Thyroid gland (tissue), 4 donors: ENCODE measurements at regions not wholly inside any gene's neighbourhood (a gene's known extent, or its start where the extent isn't known, plus 50 kb on each side); places are given as distances from the start of the nearest gene placed in this dataset.
A peak's percentile ranks its signal among the peaks of the same experiment; 100 is the strongest.

ENCODE experiments used
- DNase-seq, 2 donors: peaks; one replicate each; pipeline ENCODE4 v3.0.0-alpha.2; 2019
- H3K27ac ChIP-seq, 3 donors: fragments of 200-600 bp; sonication (generic); 1 replicate in 2 of 3; 2 replicates in 1 of 3; pipeline ENCODE4 v1.5.1; 2016 to 2019; ENCODE audit warnings: mild to moderate bottlenecking in 1 of 3, moderate library complexity in 1 of 3
- H3K27me3 ChIP-seq: fragments of 200-600 bp; sonication (generic); one replicate; pipeline ENCODE4 v1.5.1; 2019
- H3K36me3 ChIP-seq, 2 donors: fragments of 200-600 bp; sonication (generic); one replicate each; pipeline ENCODE4 v1.5.1; 2016 to 2019
- H3K4me1 ChIP-seq, 2 donors: fragments of 200-600 bp; sonication (generic); one replicate each; pipeline ENCODE4 v1.5.1; 2017 to 2019
- H3K4me3 ChIP-seq, 3 donors: fragments of 200-600 bp; sonication (generic); replicated peaks in 1 of 3; 1 replicate in 2 of 3; 2 replicates in 1 of 3; pipeline ENCODE4 v1.5.1; 2016; ENCODE audit warnings: mild to moderate bottlenecking in 1 of 3
- H3K9me3 ChIP-seq: fragments of 200-600 bp; sonication (generic); one replicate; pipeline ENCODE4 v1.5.1; 2017
- CTCF ChIP-seq, 6 experiments: fragments of 200-600 bp in 3 of 6; fragments of 450-650 bp in 3 of 6; sonication (generic) in 3 of 6; IDR thresholded peaks; one replicate each; pipeline ENCODE4 v1.5.1; 2016 to 2019; ENCODE audit warnings: antibody characterized with exemption in 6 of 6, mild to moderate bottlenecking in 2 of 6, inconsistent platforms in 1 of 6, moderate library complexity in 1 of 6
- POLR2A ChIP-seq, 2 donors: fragments of 450-650 bp; IDR thresholded peaks; one replicate each; pipeline ENCODE4 v1.6.1; 2017; ENCODE audit warnings: antibody characterized with exemption in 2 of 2, mild to moderate bottlenecking in 2 of 2, moderate library complexity in 1 of 2
- WGBS, 2 donors: methylation state at CpG; one replicate each; pipeline ENCODE4 v1.1.5; 2017; 5-methylcytosine and 5-hydroxymethylcytosine counted together
- intact Hi-C: fragments of 100-400 bp; cut with DNase I; formaldehyde crosslinking; loops from one replicate; pipeline ENCODE4 v1.15.1; 2023

DNA sequence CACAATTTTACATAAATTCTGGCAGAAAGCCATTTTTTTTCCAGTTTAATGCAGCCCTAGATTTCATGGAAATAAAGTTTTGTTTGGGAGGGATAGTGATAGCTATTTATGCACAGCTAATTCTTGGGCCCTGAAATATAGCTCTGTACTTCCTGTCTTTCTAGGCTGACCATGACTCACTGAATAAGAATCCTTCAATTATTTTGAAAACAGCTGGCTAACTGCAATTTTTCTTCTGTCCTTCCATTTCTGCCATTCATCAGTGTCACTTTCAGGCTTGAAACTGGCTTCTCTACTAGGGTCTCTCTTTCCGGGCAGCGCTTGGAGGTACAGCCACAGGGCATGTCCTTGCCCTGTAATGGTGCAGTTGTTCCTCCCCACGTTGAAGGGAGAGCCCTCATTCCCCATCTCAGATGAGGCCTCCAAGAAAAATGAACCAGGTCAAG, 97.1 kb upstream of the TMEM178A start:
- WGBS, 2 donors, result 69 to 74% methylated on average over 3 of the region's 3 CpGs
- TF ChIP-seq CTCF (IDR thresholded peaks at IDR 0.05), result no peak
- no peak for TF ChIP-seq POLR2A (IDR thresholded peaks at IDR 0.05)
- H3K36me3 ChIP-seq, result no peaks in the 10 kb centered on the region
- H3K4me1 ChIP-seq, result peaks cover 22 to 25% of the 10 kb centered on the region in 2 donors
- intact Hi-C loops, result no loop called here
- H3K27ac ChIP-seq, result peak overlapping the region in 1 of 3 donors; percentile 49
- H3K27me3 ChIP-seq, result no peaks in the 10 kb centered on the region
- no peaks in the 10 kb centered on the region for H3K9me3 ChIP-seq
- no peak overlapping the region for H3K4me3 ChIP-seq
- no peak for DNase-seq

GRCh38 chr2:39570130-39570555, 95.6 kb upstream of the TMEM178A start:
- TF ChIP-seq CTCF (IDR thresholded peaks at IDR 0.05) (no peak), POLR2A (IDR thresholded peaks at IDR 0.05) (no peak)
- Histone ChIP-seq H3K27me3 (no peaks in the 10 kb centered on the region), H3K27ac (no peak overlapping the region), H3K9me3 (no peaks in the 10 kb centered on the region), H3K4me1 (peaks cover 22 to 25% of the 10 kb centered on the region in 2 donors), H3K36me3 (no peaks in the 10 kb centered on the region), H3K4me3 (no peak overlapping the region)
- DNase-seq, result no peak
- intact Hi-C loops, result no loop called here
- 91 to 94% methylated on average over 1 of the region's 1 CpG for WGBS, 2 donors

DNA sequence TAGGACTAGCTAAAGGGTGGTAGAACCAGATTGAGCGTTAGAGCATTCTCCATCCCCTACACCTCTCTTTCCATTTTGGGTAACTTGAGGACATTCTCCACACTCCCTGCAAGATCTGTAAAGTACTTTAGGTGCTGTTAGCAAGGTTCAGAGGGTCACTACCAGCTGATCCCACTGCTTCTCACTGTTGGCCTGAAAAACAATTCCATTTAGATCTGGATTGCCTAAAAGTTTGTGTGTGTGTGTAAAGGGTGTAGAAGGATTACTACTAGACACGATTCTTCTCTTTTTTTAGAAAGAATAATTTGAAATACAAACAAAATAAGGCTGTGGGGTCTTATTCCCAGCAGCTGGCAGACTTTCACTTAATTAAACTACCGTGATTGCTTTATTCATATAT, 95.1 kb upstream of the TMEM178A start:
- intact Hi-C loops, result no loop called here
- TF ChIP-seq POLR2A (IDR thresholded peaks at IDR 0.05) (no peak), CTCF (IDR thresholded peaks at IDR 0.05) (no peak)
- Histone ChIP-seq H3K27me3 (no peaks in the 10 kb centered on the region), H3K27ac (no peak overlapping the region), H3K4me3 (no peak overlapping the region), H3K36me3 (no peaks in the 10 kb centered on the region), H3K4me1 (peaks cover 22 to 25% of the 10 kb centered on the region in 2 donors), H3K9me3 (no peaks in the 10 kb centered on the region)
- DNase-seq, result no peak
- 81 to 83% methylated on average over 3 of the region's 3 CpGs for WGBS, 2 donors

DNA sequence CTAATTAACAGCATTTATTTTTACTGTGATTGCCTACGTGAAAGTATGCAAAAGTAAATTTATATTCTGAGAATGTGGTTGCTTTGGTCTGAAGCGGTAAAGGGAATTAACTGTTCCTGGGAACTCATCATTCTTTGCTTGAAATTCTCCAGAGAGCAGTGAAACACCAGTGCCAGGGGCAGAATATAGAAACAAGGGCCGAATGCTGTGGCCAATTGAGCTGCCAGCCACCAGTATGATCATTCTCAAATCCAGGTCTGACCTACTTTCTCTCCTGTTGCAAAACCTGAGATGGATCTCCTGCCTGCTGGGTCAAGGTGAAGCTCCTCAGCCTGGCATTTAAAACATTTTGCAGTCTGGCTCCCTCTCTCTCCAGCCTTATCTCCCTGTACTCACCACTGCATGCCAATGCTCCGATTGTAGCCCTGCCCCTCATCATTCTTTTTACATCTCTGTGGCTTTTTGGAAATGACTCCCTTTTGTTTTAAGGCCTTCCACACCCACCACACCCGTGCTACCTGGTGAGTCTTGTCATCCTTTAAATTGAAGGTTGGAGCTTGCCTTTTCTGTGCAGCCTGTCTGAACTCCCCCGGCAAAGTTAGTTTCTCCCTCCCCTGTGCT, 94.5 kb upstream of the TMEM178A start:
- H3K36me3 ChIP-seq, result no peaks in the 10 kb centered on the region
- H3K4me3 ChIP-seq, result no peak overlapping the region
- no peak overlapping the region for H3K27ac ChIP-seq
- peak in 1 of 2 donors; percentile 11 for DNase-seq
- H3K9me3 ChIP-seq, result no peaks in the 10 kb centered on the region
- peaks cover 22 to 25% of the 10 kb centered on the region in 2 donors for H3K4me1 ChIP-seq
- intact Hi-C loops, result no loop called here
- no peaks in the 10 kb centered on the region for H3K27me3 ChIP-seq
- 65 to 79% methylated on average over 6 of the region's 6 CpGs for WGBS, 2 donors
- TF ChIP-seq POLR2A (IDR thresholded peaks at IDR 0.05) (no peak), CTCF (IDR thresholded peaks at IDR 0.05) (no peak)

GRCh38 chr2:39573276-39573675, 92.4 kb upstream of the TMEM178A start:
- Histone ChIP-seq H3K36me3 (no peaks in the 10 kb centered on the region), H3K4me1 (peaks cover 5 to 11% of the 10 kb centered on the region in 2 donors), H3K27me3 (no peaks in the 10 kb centered on the region), H3K4me3 (no peak overlapping the region), H3K27ac (no peak overlapping the region), H3K9me3 (no peaks in the 10 kb centered on the region)
- TF ChIP-seq CTCF (IDR thresholded peaks at IDR 0.05), result no peak
- TF ChIP-seq POLR2A (IDR thresholded peaks at IDR 0.05), result no peak
- WGBS, 2 donors, result 97 to 98% methylated on average over 1 of the region's 1 CpG
- intact Hi-C loops, result no loop called here
- no peak for DNase-seq
